HFF-Myc (cell line): ENCODE measurements at regions not wholly inside any gene's neighbourhood (a gene's known extent, or its start where the extent isn't known, plus 50 kb on each side); places are given as distances from the start of the nearest gene placed in this dataset.

Experiments used
- DNase-seq: peaks from one replicate; pipeline ENCODE4 v3.0.0-alpha.2; 2011; ENCODE audit warnings: low read depth; ENCODE audit errors: extremely low read depth
- H3K4me3 ChIP-seq: replicated peaks from 2 replicates; pipeline ENCODE4 v1.5.1; 2011; ENCODE audit warnings: low read depth, mild to moderate bottlenecking, control low read depth, low read length
- TF ChIP-seq, protein P1 (sequence below): IDR thresholded peaks from 2 replicates; pipeline ENCODE4 v1.5.1; 2012; ENCODE audit warnings: mild to moderate bottlenecking, low read depth, low read length, control low read depth; ENCODE audit errors: missing control alignments

DNA sequence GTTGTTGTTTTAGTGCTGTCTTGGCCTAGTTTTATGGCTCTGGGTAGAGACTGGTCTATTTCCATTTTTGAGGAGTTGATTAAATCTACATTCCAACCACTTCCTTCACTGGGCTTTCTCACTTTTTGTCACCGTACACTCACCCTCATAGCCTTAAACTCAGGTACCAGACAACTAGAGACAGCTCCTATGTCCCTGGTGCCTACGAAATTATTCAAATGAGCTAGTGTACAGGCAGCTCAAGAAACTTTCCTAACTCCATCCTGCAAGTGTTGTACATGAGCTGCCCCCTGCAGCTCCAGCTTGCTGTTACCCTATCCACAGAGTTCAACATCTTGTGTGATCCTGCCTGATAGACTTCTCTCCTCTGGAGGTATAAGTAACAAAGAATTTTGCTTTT, 704.8 kb upstream of the RGS18 start:
- TF ChIP-seq, protein P1, sequence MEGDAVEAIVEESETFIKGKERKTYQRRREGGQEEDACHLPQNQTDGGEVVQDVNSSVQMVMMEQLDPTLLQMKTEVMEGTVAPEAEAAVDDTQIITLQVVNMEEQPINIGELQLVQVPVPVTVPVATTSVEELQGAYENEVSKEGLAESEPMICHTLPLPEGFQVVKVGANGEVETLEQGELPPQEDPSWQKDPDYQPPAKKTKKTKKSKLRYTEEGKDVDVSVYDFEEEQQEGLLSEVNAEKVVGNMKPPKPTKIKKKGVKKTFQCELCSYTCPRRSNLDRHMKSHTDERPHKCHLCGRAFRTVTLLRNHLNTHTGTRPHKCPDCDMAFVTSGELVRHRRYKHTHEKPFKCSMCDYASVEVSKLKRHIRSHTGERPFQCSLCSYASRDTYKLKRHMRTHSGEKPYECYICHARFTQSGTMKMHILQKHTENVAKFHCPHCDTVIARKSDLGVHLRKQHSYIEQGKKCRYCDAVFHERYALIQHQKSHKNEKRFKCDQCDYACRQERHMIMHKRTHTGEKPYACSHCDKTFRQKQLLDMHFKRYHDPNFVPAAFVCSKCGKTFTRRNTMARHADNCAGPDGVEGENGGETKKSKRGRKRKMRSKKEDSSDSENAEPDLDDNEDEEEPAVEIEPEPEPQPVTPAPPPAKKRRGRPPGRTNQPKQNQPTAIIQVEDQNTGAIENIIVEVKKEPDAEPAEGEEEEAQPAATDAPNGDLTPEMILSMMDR, result no peak
- no peak for DNase-seq
- H3K4me3 ChIP-seq, result no peak overlapping the region

DNA sequence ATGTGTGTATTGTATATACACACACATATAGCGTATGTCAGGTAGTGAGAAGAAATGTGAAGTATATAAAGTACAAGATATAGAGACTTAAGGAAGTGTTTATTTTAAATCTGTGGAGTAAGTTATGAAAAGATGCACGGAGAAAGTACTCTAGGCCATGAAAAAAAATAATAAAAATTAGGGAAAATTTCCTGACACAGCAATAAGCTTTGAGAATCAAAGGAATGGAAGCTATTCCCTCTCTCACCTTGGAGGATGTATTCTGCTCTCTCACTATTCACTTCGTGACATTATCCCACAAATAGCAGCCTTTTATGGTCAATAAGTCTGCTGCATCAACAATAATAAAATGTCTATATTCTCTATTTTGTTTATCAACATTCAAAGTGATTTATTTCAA, 700.4 kb upstream of the RGS18 start:
- no peak for DNase-seq
- H3K4me3 ChIP-seq, result no peak overlapping the region
- TF ChIP-seq, protein P1, result no peak

DNA sequence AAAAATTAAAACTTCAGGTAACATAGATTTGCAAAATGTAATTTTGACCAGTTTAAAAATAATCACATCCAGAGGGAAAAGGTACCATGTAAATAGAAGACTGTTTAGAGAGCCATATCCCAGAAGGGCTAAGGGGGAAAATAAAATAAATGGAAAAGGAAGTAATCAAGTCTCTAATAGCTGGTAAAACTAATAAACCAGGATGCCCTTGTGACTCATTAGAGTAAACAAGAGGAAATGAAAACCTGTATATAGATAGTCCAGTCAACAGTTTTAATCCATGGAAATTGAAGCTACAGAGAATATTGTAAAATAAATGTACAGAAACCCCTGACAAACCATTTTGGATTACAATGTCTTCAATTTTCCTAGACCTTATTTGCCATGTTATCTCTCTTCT, 698.0 kb upstream of the RGS18 start:
- DNase-seq, result no peak
- TF ChIP-seq, protein P1, result no peak
- H3K4me3 ChIP-seq, result no peak overlapping the region

DNA sequence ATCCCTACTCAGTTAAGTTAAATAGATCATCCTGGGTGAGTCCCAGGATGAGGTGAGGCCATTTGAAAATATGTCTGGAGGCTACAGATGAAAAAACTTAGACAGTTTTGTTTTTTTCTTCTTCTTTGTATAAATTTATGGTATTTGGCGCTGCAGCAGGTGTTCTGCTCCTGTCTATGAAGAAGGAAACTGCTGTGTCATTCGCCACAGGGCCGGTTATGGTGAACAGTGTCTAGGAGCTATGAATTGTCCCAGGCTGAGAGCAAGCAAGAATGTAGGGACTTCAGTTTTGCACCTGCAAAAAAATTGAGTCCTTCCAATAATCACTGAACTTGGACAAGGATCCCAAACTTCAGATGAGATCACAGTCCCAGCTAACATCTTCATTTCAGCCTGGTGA, 674.3 kb upstream of the RGS18 start:
- no peak overlapping the region for H3K4me3 ChIP-seq
- no peak for DNase-seq
- TF ChIP-seq, protein P1, result no peak

DNA sequence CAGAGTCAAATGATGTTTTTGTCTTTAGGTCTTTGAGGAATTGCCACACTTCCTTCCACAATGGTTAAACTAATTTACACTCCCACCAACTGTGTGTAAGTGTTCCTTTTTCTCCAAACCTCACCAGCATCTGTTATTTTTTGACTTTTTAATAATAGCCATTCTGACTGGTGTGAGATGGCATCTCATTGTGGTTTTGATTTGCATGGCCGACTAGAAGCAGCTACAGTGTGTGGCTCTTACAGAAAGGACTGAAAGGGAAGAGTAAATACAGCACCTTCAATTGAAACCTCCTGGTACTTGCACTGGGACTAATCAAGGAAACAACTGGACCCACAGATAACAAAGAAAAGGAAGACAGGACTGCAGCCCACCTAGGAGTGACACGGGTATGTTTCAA, 668.0 kb upstream of the RGS18 start:
- TF ChIP-seq, protein P1, result no peak
- no peak for DNase-seq

DNA sequence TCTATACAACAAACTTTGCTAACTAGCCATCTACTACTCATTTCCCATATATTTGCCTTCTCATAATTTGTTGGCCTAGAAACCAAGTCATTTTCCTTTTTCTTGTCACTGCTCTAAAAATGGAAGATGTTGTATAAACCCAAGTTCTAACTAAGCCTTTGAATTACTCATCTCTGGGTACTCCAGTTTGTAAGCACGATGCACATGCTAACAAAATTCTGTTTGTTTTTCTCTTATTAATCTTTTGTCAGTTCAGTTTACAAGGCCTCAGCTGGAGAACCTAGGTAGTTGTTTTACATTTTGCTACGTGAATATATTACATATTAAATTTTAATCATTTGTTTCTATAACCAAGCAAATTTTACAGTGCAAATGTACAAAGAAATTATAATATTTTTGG, 663.2 kb upstream of the RGS18 start:
- TF ChIP-seq, protein P1, result no peak
- DNase-seq, result no peak
- no peak overlapping the region for H3K4me3 ChIP-seq

More for the DNA sequence above, 668.0 kb upstream of the RGS18 start:
- H3K4me3 ChIP-seq, result no peak overlapping the region

DNA sequence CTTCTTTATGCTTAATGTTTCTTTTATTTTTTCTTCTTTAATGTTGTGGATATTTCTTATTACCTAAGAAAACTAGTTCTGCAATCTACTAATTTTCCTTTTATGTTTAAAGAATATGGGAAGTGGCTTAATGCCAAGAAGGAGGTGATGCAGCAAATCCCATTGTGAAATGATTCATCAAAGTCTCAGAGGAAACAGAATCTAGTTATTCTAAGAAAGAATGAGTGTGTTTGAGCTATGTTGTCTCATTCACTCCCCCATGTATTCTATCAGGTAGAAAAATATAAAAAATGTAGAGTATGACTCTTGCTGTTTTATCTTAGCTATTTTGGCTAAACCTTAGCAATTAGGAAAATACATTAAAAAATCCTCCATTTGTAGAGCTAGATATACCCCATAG, 659.9 kb upstream of the RGS18 start:
- no peak for DNase-seq

More for the DNA sequence above, 659.9 kb upstream of the RGS18 start:
- TF ChIP-seq, protein P1, result no peak
- H3K4me3 ChIP-seq, result no peak overlapping the region
